ENCODE measurements at regions not wholly inside any gene's neighbourhood (a gene's known extent, or its start where the extent isn't known, plus 50 kb on each side); places are given as distances from the start of the nearest gene placed in this dataset.
"Not testable (repeated sequence)": the region's sequence is repeated elsewhere in the genome, so short reads cannot be mapped to it uniquely, and the experiment has no call there.

DNA sequence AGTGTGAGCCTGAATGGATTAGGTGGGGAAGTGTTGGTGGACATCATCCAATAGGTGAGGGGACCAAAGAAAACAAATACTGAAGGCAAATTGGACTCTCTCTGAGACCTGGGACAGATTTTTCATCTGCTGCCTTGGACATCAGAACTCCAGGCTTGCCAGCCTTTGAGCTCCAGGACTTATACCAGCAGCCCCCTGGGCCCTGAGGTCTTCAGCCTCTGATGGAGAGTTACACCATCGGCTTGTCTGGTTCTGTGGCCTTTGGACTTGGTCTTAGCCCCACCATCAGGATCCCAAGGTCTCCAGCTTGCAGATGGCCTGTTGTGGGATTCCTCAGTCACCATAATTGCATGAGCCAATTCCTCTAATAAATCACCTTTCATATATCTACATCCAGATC is 80.8 kb upstream of the SLC8A3 start:
- no peak for DNase-seq

DNA sequence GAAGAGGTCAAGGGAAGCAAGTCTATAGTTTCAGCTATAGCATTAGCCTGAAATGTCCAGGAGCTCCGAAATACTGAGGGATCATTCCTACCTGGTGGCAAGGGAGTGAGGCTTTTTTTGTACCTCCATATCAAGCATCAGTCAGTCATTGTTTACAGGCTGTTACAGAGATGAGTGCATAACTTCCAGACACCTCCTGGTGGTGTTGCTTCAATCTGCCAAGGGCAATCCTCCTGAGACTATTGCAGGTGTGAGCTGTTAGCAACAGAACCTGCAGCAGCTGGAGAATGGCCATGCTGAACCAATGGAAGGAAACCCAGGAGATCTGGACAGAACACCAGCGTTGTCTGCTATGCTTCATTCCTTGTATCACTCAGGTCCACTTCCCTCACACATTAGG is 80.0 kb upstream of the SLC8A3 start:
- DNase-seq: no peak

DNA sequence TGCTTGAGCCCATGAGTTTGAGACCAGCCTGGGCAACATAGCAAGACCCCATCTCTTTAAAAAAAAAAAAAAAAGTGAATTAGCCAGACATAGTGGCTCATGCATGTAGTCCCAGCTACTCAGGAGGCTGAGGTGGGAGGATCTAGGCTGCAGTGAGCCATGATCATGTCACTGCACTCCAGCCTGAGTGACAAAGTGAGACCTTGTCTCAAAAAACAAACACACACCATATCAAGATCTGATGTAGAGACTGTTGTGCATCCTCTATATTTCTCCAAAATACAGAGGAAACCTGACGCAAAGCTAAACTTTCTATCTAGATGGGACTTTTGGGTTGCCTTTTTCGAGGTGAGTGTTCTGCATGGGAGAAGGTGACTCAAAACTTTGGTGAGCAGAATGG is 77.4 kb upstream of the SLC8A3 start:
- no peak for DNase-seq

DNA sequence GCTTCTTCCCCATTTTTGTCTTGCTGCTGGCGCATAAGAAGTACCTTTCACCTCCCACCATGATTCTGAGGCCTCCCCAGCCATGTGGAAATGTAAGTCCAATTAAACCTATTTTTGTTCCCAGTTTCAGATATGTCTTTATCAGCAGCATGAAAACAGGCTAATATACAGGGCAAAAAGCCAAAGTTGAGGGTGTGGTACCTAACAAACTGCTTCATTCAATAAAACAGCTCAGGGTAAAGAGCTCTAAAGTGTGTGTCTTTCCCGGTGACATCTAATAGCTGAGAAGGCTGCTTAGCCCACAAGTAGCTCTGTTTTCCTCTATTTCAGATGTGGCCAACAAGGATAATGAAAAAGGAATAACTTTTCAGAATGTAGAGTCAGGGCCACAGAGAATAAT is 76.7 kb upstream of the SLC8A3 start:
- no peak for DNase-seq

DNA sequence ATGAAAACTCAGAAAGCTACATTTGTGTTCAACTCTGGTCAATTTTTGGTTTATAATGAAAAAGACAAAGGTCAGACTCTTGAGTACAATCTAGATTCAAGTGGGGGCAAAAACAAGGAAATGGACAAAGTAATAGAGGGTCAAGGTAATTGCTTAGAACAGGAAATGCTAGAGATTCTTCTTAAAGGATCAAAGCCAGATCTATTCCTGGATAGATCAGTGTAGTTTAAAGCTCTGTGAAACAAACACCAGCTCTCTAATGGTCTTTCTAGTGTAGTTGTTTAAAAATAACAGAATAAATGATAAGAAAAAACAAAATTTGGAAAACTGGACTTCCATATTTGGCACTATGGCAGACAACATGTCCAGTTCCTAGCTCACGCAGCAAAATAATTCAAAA is 70.7 kb upstream of the SLC8A3 start:
- no peak for DNase-seq

DNA sequence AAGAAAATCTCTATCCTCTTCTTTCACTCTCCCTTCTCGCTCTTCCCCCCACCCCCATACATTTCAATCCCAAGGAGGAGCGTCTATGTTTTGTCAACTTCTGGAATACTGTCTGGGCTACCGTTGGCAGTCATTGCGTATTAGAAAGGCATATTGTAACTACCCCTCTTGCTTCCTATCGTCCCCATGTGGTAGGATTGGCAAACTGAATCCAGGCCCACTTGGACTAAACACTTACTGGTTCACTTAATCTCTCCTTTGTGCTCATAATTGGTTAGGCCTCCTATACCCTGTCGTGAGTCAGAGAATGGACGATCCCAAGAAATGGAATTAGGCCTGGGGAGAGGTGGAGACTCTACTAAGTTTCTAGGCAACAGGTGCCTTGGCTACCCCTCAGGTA is 68.8 kb upstream of the SLC8A3 start:
- DNase-seq: no peak

DNA sequence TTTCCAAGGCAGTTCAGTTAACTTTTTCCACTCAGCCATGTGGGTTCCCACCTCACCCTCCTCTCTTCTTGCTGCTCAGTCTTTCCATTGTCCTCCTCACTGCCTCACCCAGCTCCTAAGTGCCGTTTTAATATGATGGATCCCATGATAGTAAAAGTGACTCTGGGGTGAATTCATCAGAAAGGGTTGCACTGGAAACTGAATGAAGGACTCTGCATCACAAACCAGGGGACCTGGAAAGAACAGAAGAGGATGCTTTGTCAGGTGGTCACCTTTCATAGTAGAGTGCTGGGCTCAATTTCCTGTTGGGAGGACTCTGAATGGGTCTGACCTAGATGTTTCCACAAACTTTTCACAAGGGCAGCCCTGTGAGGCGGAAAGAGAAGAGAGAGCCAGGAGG is 67.8 kb upstream of the SLC8A3 start:
- no peak for DNase-seq

DNA sequence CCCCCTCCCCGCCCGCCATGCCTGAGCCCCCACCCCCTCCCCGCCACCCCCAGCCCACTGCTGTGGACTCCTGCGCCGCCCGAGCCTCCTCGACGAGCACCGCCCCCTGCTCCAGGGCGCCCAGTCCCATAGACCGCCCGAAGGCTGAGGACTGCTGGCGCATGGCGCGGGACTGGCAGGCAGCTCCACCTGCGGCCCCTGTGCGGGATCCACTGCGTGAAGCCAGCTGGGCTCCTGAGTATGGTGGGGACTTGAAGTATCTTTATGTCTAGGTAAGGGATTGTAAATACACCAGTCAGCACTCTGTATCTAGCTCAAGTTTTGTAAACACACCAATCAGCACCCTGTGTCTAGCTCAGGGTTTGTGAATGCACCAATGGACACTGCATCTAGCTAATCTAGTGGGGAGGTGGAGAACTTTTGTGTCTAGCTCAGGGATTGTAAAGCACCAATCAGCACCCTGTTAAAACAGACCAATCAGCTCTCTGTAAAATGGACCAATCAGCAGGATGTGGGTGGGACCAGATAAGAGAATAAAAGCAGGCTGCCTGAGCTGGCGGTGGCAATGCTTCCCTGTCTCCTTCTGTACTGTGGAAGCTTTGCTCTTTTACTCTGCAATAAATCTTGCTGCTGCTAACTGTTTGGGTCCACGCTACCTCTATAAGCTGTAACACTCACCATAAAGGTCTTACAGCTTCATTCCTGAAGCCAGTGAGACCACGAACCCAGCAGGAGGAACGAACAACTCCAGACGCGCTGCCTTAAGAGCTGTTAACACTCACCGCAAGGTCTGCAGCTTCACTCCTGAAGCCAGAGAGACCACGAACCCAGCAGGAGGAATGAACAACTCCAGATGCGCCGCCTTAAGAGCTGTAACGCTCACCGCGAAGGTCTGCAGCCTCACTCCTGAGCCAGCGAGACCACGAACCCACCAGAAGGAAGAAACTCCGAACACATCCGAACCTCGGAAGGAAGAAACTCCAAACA is 66.6 kb upstream of the SLC8A3 start:
- DNase-seq: peak in 1 of 2 donors; percentile 6

DNA sequence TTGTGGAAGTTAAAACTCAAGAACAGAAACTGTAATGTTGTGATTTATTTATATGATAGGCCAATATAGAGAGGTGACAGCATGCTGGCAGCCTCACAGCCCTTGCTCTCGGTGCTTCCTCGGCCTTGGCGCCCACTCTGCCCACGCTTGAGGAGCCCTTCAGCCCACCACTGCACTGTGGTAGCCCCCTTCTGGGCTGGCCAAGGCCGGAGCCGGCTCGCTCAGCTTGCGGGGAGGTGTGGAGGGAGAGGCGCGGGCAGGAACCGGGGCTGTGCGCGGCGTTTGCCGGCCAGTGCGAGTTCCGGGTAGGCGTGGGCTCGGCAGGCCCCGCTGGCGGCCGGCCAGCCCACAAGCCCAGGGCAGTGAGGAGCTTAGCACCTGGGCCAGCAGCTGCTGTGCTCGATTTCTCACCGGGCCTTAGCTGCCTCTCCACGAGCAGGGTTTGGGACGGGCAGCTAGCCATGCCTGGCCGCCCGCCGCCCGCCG is 65.8 kb upstream of the SLC8A3 start:
- peak; percentile 35 to 36 for DNase-seq

DNA sequence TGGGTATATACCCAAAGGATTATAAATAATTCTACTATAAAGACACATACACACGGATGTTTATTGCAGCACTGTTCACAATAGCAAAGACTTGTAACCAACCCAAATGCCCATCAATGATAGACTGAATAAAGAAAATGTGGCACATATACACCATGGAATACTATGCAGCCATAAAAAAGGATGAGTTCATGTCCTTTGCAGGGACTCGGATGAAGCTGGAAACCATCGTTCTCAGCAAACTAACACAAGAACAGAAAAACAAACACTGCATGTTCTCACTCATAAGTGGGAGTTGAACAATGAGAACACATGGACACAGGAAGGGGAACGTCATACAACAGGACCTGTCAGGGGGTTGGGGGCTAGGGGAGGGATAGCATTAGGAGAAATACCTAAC is 64.8 kb upstream of the SLC8A3 start:
- DNase-seq: not testable (repeated sequence)

DNA sequence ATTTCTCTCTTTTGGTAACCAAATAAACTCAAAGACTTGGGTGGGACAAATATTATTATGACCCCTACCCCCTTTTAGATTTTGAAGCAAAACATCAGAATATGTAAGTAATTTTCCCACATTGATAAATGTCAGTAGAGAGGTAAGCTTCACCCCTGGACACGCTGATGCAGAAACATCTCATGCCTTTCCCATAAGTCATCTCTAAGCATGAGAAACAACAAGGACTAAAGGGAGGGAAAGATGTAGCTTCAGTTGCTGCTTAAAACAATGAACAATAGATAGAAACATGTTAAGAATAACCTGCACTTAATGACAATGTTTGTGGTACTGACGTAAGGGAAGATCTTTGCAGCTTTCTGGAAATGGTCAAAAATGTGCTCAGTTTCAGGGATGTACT is 56.3 kb upstream of the SLC8A3 start:
- DNase-seq: no peak

DNA sequence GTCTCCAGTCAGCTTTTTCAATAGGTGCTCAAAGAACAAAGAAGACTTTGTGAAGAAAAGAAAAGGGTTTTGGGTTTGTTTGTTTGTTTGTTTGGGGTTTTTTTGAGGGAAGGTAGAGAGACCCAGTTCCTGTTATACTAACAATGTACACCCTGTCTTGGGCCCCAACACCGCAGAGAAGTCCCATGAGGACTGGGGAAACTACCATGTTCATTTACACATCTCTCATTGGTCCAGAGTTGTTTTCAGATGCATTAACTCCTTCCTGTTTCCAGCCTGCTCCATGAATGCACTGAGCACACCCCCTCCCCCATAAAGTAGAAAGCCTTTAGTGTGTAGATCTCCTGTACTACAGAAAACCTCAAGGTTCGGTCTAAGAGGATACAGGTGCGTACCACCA is 51.1 kb upstream of the SLC8A3 start:
- no peak for DNase-seq

DNA sequence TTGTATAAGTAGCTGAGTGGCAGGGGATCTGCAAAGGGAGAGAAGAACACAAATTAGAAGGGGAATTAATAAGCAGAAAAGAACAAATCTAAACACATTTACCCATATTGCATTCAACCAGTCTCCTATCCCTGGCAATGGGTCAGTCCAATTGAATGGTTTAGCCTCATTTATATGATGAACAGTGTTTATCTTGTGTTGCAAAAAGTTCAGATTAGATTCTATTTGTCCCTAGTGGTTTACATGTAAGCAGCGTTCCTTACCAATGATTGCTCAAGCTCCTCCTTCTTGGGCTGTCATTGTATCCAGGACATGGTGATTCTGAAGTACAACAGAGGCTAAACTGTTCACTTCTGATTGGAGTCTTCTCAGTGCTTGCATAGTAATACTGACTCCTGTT is 49.9 kb upstream of the SLC8A3 start:
- DNase-seq: not testable (repeated sequence)
